ENCODE measurements at regions not wholly inside any gene's neighbourhood (a gene's known extent, or its start where the extent isn't known, plus 50 kb on each side); places are given as distances from the start of the nearest gene placed in this dataset.
A peak's percentile ranks its signal among the peaks of the same experiment; 100 is the strongest.
"Not testable (repeated sequence)": the region's sequence is repeated elsewhere in the genome, so short reads cannot be mapped to it uniquely, and the experiment has no call there.

DNA sequence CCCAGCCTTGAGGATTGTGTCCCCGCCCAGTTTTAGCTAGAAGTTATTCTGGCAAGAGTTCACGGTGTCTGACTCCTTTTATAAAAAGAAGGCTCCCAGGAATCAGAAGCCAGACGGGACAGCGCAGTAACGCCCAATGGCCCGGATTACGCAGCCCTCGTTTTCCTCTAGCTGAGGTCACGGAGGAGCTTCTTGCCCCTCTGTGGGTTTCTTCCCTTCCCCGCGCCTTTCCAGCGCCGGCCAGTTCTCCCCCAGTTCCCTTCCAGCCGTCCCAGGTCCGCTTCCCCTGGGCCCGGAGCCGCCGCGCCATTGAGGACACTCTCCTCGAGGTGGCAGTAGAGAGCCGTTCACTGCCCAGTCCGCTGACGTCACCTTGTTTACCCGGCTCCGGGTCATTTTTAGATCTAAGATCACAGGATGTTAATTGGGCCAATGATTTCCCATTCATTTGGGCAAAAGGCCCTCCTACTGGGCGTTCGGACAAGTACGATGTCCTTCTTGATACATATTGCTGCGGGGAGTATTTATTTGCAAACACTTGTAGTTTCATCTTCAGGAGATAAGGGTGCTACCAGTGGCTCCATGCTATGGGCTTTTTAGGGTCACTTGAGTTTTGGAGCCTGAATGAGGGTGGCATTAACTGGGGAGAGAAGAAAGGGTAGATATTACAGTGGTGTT is 81.5 kb upstream of the PPM1B start:
- peak; percentile 79 for DNase-seq

DNA sequence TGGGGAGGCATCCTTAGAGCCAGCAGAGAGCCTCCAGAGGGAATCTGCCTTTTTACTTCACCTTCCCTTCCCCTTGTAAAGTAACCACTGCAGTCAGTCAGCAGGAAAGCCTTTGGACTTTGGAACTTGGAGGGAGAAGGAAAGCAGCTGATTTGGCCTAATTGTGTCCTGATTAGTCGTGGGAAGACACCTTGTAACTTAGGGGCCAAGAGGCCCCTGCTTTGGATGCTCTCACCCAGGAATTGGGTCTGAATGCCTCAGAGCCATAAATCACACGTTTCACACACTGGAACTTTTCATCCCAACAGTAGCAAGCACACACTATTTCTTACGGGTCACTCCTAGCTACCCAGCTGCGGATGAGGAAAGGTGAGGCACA is 81.0 kb upstream of the PPM1B start:
- no peak for DNase-seq

DNA sequence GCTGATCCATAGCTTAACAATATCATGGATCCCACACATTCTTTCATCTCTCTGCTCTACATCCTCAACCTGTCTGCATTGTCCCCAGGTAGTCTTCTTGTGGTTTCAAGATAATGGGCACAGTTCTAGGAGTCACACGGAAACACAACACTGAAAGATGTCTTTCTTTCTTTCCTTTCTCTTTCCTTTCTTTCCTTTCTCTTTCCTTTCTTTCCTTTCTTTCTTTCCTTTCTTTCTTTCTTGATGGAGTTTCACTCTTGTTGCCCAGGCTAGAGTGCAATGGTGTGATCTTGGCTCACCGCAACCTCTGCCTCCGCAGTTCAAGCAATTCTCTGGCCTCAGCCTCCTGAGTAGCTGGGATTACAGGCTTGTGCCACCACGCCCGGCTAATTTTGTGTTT is 76.2 kb upstream of the PPM1B start:
- DNase-seq = not testable (repeated sequence)

DNA sequence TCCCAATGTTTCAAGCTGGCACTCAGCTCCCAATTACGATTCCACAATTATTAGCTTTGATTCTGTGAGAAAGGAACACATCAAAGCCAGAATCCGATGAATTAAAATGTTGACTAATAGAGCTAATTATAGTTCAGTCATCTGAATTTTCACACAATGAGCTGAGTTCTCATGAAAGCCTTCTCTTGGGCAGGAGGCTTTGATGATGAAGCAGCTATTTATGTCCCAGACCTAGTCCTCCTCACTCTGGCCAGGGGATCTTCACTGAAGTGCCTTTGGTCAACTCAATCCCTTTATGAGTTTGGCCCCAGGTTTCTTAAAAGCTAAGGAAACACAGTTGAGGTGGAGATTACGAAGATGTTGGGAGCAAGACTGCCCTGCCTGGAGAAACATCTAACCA is 74.7 kb upstream of the PPM1B start:
- no peak for DNase-seq

DNA sequence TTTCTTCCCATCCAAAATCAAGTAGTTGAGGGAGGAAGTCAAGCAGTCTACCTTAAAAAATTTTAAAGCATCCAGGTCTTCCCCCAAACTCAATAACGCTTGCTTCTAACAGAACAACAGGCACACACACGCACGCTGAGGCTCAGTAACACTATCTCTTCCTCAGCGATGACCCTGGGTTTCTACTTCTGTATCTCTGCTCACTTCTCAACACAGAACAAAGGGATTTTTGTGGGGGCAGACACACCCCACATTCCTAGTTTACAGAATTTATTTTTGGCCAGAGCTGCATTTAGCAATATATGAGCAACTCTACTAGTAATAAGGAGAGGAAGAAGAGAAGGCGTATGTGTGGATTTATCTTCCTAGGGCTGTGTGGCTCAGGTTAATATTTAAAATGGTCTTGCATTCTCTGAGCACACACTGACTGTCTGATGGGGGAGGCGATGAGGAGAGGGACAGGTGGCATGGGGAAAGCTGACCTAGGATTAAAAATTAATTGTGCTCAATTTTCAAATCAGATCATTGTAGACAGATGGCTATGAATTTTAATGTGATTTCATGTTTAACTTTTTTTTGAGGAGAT is 71.3 kb upstream of the PPM1B start:
- no peak for DNase-seq

DNA sequence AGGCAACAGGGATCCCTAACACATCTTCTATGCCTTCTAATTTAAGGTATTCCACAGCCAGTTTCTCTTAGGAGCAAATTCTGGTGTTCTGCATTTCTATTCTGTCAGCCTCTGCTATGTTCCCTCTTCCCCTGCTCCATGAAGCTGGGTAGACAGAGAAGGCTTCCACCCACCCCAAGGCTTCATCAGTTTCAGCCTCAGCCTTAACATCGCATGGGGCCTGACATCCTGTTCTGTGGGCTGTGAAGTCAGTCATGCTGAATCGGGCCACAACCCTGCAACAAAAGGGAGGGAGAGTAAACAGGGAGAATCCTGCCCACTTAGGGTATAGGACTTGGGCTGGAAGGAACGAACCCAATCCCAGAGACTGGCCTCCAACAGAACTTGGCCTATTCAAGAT is 70.6 kb upstream of the PPM1B start:
- no peak for DNase-seq

DNA sequence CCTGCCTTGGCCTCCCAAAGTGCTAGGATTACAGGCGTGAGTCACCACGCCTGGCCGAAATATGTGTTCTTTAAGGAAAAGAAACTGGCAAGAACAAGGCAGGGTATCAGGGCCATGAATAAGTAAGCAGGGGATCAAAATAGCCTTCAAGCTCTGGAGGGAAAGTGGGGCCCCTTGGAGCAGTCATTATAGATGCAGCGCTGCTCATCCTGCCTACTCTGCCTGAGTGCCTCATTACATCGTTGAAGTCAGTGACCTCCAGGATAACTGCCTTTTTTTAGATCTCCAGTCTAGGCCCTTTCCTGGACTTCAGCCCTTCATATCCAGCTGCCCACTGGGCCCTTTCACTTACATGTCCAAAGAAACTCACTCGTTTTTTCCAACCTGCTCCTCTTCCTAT is 69.8 kb upstream of the PPM1B start:
- no peak for DNase-seq

DNA sequence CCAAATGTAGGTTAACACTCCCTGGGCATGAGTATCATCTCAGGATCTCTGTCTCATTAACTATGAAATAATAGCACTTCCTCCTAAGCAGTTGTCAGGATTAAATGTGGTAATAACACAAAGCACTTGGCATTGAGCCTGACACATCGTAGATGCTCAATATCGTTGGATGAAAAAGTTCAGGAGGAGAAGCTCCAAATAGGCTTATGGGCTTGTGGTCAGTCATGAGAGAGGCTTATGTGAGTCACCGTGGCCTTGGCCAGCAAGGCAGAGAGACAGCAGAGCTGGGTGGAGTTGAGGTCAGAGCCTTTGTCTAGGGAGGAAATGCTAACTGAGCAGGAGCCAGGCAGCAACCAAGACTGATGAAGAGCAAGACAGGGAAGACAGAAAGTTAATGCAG is 68.3 kb upstream of the PPM1B start:
- peak; percentile 36 for DNase-seq

DNA sequence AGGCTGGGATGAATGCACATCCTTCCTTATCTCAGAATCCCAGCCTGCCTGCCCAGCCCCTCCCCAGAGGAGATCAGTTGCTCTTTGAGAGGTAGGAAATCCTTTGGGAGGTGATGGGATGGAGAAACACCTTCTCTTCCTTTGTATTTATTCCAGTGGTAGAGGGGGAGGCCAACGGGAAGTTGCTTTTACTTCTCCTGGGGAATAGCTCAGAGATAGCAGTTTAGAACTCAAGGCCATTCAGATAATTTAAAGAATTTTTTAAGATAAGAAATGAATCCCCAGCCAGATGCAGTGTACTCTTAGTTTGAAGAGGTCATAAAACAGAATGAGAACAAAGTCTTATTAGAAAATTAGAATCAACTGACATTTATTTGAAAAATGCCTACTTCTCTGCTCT is 67.4 kb upstream of the PPM1B start:
- DNase-seq = no peak

DNA sequence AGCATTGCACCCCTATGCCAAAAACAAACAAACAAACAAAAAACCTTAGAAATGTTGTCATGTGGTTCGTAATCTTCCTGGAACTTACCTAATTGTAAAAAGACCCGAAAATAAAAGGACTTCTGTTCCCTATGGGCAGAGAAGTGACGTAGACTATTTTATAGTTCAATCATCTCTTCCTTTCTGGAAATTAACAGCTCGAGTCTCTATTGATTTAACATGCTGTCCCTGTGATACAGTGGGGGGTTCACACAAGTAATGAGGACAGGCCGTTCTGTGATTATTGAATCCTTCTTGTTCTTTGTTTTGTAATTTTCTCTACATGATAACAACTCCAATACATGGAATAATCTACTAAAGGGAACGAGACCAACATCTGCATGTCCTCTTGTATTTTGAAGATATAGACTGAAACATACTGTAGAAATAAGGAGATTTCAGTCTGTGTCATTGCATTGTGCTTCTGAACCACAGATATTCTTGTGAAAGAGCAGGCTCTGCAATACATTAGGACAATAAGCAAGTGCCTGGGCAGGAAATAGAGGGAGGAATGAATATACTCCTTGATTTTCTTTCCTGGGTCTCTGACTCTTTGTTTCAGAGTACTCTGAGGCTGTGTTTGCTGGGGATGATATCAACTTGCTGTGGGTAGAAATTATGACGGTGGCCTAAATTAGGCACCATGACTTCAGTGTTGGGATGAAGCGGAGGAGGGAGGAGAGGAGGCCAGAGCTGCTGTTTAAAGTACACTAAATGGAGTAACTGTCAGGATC is 65.7 kb upstream of the PPM1B start:
- DNase-seq = no peak

DNA sequence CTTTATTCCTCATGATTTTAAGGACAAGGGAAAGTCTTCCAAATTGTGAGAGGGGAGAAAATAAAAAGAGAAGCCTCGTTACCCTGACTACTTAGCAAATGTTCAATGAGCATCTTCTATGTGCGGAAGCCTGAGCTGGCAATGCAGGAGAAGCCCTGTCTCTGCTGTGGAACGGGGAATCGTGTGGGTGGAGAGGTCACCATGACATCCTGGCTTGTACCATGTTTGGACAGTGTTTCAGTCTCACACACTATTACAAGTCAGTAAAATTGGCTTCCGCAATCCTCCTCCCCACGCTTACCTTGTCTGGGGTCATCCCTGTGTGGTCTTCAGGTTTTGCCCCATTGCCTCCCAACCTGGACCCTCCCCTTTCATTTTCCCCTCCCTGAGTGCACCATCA is 65.0 kb upstream of the PPM1B start:
- DNase-seq = no peak

DNA sequence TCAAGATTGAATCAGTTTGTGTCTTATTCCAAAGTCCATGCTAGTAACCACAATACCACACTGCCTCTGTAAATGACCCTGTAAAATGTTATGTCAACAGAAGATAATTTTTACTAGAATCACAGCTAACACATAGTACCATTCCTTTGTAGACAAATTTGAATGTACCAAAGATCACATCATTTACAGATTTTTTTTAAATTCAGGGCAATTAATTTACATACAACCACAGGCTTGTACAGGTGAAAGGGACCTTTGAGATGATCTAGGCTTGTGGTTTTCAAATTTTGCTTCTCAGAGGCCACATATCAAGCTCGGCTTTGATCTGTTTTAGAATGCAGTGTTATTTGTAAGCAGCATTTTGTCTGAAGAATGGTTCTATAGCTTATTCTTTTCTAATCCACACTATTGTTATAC is 63.8 kb upstream of the PPM1B start:
- DNase-seq = no peak

DNA sequence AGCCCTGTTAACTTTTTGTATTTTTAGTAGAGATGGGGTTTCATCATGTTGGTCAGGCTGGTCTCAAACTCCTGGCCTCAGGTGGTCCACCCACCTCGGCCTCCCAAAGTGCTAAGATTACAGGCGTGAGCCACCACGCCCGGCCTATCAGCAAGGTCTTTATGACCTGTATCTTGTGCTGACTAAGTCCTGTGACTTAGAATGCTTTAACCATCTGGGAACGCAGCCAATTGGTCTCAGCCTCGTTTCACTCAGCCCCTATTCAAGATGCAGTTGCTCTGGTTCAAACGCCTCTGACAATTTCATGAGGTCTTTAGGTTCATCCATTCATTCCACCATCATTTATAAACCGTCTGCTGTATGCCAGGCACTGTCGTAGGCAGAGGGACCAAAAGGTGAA is 62.2 kb upstream of the PPM1B start:
- peak; percentile 30 for DNase-seq

DNA sequence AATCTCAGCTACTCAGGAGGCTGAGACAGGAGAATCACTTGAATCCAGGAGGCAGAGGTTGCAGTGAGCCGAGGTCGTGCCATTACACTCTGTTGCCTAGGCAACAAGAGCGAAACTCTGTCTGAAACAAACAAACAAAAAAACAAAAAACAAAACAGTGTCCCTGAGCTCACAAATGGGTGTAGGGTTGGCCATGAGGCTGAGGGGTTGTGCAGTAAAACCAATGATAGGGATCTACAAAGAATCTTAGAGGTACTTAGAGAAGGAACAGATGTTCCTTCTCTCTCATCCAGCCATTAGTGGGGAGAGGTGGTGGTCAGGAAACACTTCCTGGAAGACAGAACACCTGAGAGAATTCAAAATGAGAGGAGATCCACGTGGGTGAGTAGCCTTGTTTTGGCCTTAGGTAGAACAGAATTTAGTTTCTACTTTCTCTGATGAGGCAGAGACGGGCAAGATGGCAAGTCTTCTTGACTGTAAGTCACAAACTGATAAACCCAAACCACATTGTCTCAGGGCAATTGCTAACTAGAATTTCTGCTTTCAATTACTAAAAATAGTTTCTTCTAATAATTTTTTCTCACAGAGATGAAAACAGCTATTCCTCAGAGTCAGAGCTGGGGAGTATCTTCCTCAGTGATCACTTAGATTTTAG is 61.5 kb upstream of the PPM1B start:
- DNase-seq = no peak

DNA sequence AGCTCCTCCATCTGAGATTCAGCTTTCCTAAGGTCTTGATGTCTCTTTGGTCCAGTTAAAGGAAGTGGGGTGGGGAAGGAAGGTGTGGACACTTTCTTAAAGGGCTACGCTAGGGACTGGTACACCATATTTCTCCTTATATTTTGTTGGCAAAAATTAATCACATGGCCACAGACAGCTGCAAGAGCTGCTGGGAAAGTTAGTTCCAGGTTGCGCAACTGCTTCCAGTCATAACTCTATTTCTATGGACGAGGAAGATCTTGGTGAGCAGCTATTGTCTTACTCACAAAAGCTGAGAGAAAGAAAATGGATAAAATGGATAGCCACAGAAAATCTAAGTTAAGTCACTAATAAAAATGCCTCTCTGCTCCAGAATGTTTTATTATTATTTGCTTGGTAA is 60.7 kb upstream of the PPM1B start:
- DNase-seq = no peak

DNA sequence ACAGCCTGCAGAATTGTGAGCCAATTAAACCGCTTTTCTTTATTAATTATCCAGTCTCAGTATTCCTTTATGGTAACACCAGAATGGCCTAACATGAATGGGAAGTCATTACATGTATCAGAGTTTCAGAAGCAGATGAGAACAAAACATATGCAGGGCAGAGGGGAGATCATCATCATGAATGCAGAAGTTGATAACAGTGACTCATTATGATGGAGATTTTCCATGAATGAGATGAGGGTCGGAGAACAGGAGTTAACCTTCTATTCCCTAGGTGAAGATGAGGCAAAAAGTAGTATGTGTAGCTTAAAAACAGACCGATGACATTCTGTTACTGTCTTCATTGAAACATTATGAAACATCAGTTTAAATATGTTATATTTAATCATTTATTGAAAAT is 59.5 kb upstream of the PPM1B start:
- no peak for DNase-seq

DNA sequence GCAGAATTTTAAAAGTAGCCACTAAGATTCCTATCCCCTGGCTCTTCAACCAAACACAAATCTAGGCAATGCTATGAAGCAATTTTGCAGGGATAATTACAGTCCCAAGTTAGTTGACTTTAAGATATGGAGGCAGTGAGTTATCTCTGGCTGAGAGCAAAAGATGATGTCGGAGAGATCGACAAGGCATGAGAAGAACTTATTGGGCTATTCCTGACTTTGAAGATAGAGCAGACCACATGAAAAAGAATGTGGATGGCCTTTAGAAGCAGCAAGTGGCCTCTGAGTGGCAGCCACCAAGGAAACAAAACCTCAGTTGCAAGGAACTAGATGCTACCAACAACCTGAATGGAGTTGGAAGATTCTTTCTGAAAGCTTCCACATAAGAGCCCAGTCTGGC is 58.2 kb upstream of the PPM1B start:
- no peak for DNase-seq

DNA sequence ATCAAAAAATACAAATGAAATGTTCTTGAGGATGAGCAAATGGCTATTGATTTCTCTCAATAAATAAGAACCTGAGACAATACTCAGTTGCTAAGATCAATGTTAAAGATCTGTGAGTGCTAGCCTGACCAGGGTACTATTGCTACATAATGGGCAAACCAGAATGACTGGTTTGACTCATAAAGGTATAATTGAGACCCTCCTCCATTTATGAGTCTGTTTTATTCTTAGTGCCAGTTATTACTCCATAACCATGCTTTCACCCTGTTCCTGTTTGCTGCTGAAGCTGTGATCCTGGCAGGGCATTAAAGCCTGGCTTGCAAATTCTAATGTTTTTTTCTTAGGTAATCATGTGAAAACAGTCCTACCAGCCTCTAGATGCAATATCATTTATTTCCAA is 56.6 kb upstream of the PPM1B start:
- DNase-seq = no peak

DNA sequence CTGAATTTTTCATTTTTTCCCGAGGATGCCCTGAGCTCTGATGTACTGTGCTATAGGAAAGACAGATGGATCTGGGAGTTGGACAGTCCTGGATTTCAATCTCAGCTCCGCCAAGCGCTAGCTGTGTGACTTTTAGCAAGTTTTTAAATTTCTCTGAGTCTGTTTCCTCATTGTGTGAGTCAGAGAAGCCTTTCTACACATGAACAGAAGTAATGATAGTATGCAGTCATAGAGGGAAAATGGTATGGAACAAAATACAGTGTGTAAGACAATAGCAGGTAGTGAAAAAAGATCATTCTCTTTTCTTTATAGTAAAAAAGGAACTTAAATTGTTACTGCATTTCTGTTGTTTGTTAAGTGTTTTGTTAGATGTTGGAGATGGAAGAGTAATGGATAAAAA is 52.4 kb upstream of the PPM1B start:
- no peak for DNase-seq

DNA sequence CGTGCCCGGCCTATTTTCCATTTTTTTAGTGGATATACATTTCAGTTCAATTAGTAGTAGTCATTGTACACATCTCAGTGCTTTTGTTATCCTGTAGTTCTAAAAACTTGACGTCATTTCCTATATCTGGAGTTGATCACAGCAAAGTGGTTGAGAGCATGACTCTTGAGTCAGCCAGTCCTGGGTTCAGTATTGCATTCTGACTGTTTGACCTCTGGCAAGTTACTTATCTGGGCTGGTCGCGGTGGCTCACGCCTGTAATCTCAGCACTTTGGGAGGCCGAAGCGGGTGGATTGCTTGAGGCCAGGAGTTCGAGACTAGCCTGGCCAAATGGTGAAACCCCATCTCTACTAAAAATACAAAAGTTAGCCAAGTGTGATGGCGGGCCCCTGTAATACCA is 50.4 kb upstream of the PPM1B start:
- DNase-seq = no peak
